ENCODE measurements at regions not wholly inside any gene's neighbourhood (a gene's known extent, or its start where the extent isn't known, plus 50 kb on each side); places are given as distances from the start of the nearest gene placed in this dataset.

DNA sequence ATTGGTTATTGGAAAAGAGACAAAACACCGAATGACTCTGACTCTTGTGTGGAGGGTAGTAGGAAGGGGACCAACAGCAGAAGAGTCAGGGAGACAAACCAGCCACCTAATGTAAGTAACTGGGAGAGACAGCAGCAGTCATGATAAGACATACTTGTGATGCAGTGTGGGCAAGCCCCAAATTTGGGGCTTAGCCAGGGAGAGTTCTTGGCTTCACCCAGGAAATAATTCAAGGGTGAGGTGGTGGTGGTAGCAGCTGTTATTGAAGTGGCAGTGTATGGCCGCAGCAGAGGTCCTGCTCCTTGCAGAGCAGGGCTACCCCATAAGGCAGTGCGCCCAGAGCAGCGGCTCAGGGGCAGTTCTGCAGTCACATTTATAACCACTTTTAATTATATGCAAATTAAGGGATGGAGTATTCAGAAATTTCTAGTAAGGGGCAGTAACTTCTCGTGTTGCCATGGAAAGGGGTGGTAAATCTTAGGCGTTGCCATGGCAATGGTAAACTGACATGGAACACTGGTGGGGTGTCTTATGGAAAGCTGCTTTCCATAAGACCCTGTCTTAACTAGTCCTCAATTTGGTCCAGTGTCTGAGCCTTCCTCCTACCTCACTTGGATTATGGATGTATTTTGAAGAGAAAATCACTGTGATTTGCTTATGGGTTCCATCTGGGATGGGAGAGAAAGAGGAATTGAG is 317.1 kb downstream of the PHKB start:
- H3K4me3 ChIP-seq (ENCODE audit: low read depth, low read length), result no peak overlapping the region

DNA sequence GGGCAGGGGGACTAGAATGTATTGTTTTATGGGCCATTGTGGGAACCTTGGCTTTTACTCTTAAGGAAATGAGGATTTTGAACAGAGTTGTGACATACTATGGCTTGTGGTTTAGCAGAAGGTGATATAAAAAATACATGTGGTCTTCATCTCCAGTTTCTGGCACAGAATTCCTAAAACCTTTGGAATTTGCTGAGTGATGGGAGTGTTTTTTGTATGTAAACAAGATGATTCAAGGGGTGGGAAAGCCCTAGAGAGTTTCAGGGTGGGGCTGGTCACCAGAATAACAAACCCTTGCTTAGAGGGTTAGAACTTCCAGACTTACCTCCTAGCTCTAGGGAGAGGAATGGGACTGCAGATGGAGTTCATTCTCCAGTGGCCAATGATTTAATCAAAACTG is 316.1 kb downstream of the PHKB start:
- H3K4me3 ChIP-seq (ENCODE audit: low read depth, low read length), result no peak overlapping the region
- TF ChIP-seq, protein P1, sequence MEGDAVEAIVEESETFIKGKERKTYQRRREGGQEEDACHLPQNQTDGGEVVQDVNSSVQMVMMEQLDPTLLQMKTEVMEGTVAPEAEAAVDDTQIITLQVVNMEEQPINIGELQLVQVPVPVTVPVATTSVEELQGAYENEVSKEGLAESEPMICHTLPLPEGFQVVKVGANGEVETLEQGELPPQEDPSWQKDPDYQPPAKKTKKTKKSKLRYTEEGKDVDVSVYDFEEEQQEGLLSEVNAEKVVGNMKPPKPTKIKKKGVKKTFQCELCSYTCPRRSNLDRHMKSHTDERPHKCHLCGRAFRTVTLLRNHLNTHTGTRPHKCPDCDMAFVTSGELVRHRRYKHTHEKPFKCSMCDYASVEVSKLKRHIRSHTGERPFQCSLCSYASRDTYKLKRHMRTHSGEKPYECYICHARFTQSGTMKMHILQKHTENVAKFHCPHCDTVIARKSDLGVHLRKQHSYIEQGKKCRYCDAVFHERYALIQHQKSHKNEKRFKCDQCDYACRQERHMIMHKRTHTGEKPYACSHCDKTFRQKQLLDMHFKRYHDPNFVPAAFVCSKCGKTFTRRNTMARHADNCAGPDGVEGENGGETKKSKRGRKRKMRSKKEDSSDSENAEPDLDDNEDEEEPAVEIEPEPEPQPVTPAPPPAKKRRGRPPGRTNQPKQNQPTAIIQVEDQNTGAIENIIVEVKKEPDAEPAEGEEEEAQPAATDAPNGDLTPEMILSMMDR (IDR thresholded peaks at IDR 0.05; ENCODE audit: low read depth, low read length), result no peak
- in situ Hi-C loops (cut with HindIII; ENCODE audit: low sequenced_read_pairs), result no loop called here
- peak; percentile 34 for DNase-seq (ENCODE audit: low read depth, low spot score)

More for the DNA sequence above, 317.1 kb downstream of the PHKB start:
- DNase-seq (ENCODE audit: low read depth, low spot score), result no peak
- in situ Hi-C loops (cut with HindIII; ENCODE audit: low sequenced_read_pairs), result no loop called here
- TF ChIP-seq, protein P1 (IDR thresholded peaks at IDR 0.05; ENCODE audit: low read depth, low read length), result no peak

DNA sequence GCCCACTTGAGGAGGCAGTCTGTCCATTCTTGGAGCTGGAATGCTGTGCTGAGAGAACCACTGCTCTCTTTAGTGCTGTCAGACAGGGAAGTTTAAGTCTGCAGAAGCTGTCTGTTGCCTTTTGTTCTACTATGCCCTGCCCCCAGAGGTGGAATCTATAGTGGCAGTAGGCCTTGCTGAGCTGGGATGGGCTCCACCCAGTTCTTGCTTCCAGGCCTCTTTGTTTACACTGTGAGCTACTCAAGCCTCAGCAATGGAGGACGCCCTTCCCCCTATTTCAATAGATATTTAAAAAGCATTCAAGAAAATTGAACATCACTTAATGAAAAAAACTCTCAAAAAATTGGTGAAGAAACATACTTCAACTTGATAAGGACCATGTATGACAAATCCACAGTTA is 313.5 kb downstream of the PHKB start:
- peak; percentile 31 for DNase-seq (ENCODE audit: low read depth, low spot score)
- TF ChIP-seq, protein P1 (IDR thresholded peaks at IDR 0.05; ENCODE audit: low read depth, low read length), result peak; percentile 13
- H3K4me3 ChIP-seq (ENCODE audit: low read depth, low read length), result no peak overlapping the region
- in situ Hi-C loops (cut with HindIII; ENCODE audit: low sequenced_read_pairs), result no loop called here

DNA sequence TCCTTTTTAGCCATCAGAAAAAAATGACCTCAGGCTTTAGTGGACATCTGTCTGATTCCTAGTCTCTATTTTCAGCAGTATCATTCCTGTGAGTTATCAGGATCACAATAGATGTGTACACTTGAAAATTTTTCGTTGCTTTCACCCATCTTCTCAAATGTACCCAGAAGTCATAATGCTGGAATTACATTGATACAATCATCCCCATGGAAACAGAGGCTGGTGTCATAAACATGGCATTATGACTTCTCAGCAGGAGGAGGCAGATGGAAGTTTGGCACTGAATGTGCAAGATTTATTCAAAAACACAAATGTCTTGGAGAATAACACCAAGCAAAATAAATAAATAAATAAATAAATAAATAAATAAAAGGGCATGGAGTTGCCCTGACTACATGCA is 292.5 kb downstream of the PHKB start:
- no peak for DNase-seq (ENCODE audit: low read depth, low spot score)
- no peak overlapping the region for H3K4me3 ChIP-seq (ENCODE audit: low read depth, low read length)
- TF ChIP-seq, protein P1 (IDR thresholded peaks at IDR 0.05; ENCODE audit: low read depth, low read length), result no peak
- in situ Hi-C loops (cut with HindIII; ENCODE audit: low sequenced_read_pairs), result no loop called here

Measured in astrocyte of the spinal cord (primary cell).